B cell (primary cell): ENCODE measurements at regions not wholly inside any gene's neighbourhood (a gene's known extent, or its start where the extent isn't known, plus 50 kb on each side); places are given as distances from the start of the nearest gene placed in this dataset.

Experiments
- ATAC-seq: fragments of 200-7000 bp; cut with Tn5 transposase; one replicate; pipeline ENCODE4 v1.10.0; 2021; ENCODE audit warnings: low read depth, mild to moderate bottlenecking, moderate number of reproducible peaks, moderate library complexity
- CTCF ChIA-PET: fragments of 350-600 bp; sonication (Branson Sonifier 250); formaldehyde crosslinking; loops from one replicate; lab custom pipeline; 2021; ENCODE audit warnings: antibody characterized with exemption, inconsistent platforms; lab: Charles Lee
- POLR2A ChIA-PET: fragments of 350-600 bp; sonication (Branson Sonifier 250); formaldehyde crosslinking; loops from one replicate; lab custom pipeline; 2021; ENCODE audit warnings: antibody characterized with exemption; lab: Charles Lee
- DNase-seq: peaks from one replicate; pipeline ENCODE4 v3.0.0; 2013
- H2AFZ ChIP-seq: 2 replicates; pipeline ENCODE4 v1.6.1; 2012; ENCODE audit warnings: mild to moderate bottlenecking, low read depth, low read length; ENCODE audit not compliant: insufficient read depth, poor library complexity, severe bottlenecking
- H3K27ac ChIP-seq, 2 donors: 1 replicate in 1 of 2; 2 replicates in 1 of 2; pipeline ENCODE4 v1.5.1; 2012 to 2013; ENCODE audit warnings: low read length in 2 of 2, mild to moderate bottlenecking in 2 of 2, moderate library complexity in 1 of 2
- H3K27me3 ChIP-seq, 4 experiments: fragments of 200-600 bp in 1 of 4; sonication (generic) in 1 of 4; replicated peaks in 1 of 4; 1 replicate in 2 of 4; 2 replicates in 2 of 4; pipeline versions ENCODE4 v1.6.1 to v1.7.0; 2013 to 2016; ENCODE audit warnings: low read length in 3 of 4, mild to moderate bottlenecking in 2 of 4, mixed read lengths in 1 of 4, moderate library complexity in 1 of 4; ENCODE audit not compliant: insufficient read depth in 4 of 4, control insufficient read depth in 3 of 4; ENCODE audit errors: control extremely low read depth in 1 of 4
- H3K36me3 ChIP-seq, 2 experiments: replicated peaks in 1 of 2; 1 replicate in 1 of 2; 2 replicates in 1 of 2; pipeline versions ENCODE4 v1.6.1 to v1.7.1; 2013; ENCODE audit warnings: low read length in 1 of 2; ENCODE audit not compliant: insufficient read depth in 2 of 2, control insufficient read depth in 1 of 2; ENCODE audit errors: control extremely low read depth in 1 of 2, extremely low read depth in 1 of 2
- H3K4me1 ChIP-seq, 2 donors: fragments of 200-600 bp in 1 of 2; sonication (generic) in 1 of 2; 1 replicate in 1 of 2; 2 replicates in 1 of 2; pipeline versions ENCODE4 v1.5.1 to v1.6.1; 2013 to 2017; ENCODE audit warnings: low read length in 2 of 2; ENCODE audit not compliant: control insufficient read depth in 2 of 2, insufficient read depth in 2 of 2
- H3K4me2 ChIP-seq: replicated peaks from 2 replicates; pipeline ENCODE3; 2012; ENCODE audit warnings: mild to moderate bottlenecking, low read depth, low read length; ENCODE audit not compliant: poor library complexity, severe bottlenecking
- H3K4me3 ChIP-seq, 5 experiments: fragments of 200-600 bp in 1 of 5; sonication (generic) in 1 of 5; 1 replicate in 3 of 5; 2 replicates in 2 of 5; pipeline versions ENCODE4 v1.5.1 to v1.7.0; 2011 to 2016; ENCODE audit warnings: low read length in 4 of 5, mild to moderate bottlenecking in 4 of 5, low read depth in 2 of 5, control low read depth in 1 of 5, moderate library complexity in 1 of 5; ENCODE audit not compliant: insufficient read depth in 1 of 5; ENCODE audit errors: control extremely low read depth in 1 of 5, extremely low read depth in 1 of 5
- H3K79me2 ChIP-seq: fragments of 200-600 bp; sonication (generic); one replicate; pipeline ENCODE4 v1.6.0; 2016; ENCODE audit warnings: low read length; ENCODE audit not compliant: control insufficient read depth, insufficient read depth
- H3K9ac ChIP-seq: fragments of 200-600 bp; sonication (generic); 2 replicates; pipeline ENCODE4 v1.6.1; 2017; ENCODE audit warnings: mild to moderate bottlenecking, low read length, moderate library complexity
- H3K9me3 ChIP-seq, 3 donors: one replicate each; pipeline versions ENCODE4 v1.6.1 to v1.7.1; 2013; ENCODE audit warnings: low read length in 2 of 3; ENCODE audit not compliant: control insufficient read depth in 2 of 3, insufficient read depth in 1 of 3; ENCODE audit errors: control extremely low read depth in 1 of 3
- H4K20me1 ChIP-seq: 2 replicates; pipeline ENCODE4 v1.6.0; 2012; ENCODE audit warnings: mild to moderate bottlenecking, low read length; ENCODE audit not compliant: insufficient read depth, control insufficient read depth, poor library complexity, severe bottlenecking
- H3K27ac Mint-ChIP-seq: one replicate; pipeline ENCODE4 v1.8.0; 2021; ENCODE audit warnings: mixed read lengths
- H3K27me3 Mint-ChIP-seq: one replicate; pipeline ENCODE4 v1.8.0; 2021; ENCODE audit warnings: mixed read lengths
- H3K4me1 Mint-ChIP-seq: one replicate; pipeline ENCODE4 v1.8.0; 2021; ENCODE audit warnings: mixed read lengths
- H3K4me3 Mint-ChIP-seq: one replicate; pipeline ENCODE4 v1.8.0; 2021; ENCODE audit warnings: mixed read lengths
- H3K9me3 Mint-ChIP-seq: one replicate; pipeline ENCODE4 v1.8.0; 2022; ENCODE audit warnings: mixed read lengths; ENCODE audit not compliant: insufficient read depth
- EZH2 ChIP-seq: IDR thresholded peaks from 2 replicates; pipeline ENCODE4 v1.6.1; 2012; ENCODE audit warnings: borderline replicate concordance, low read depth, mild to moderate bottlenecking, moderate library complexity, low read length; ENCODE audit not compliant: insufficient read depth, poor library complexity, severe bottlenecking
- WGBS: methylation state at CpG from one replicate; pipeline ENCODE4 v1.1.5; 2013; ENCODE audit warnings: missing lambda C conversion rate; ENCODE audit not compliant: insufficient coverage; 5-methylcytosine and 5-hydroxymethylcytosine counted together
- intact Hi-C: fragments of 100-400 bp; cut with micrococcal nuclease; formaldehyde crosslinking; loops from one replicate; pipeline ENCODE4 v1.10.0; 2022
- TF ChIP-seq, protein P1 (sequence below): fragments of 200-600 bp; IDR thresholded peaks from one replicate; pipeline ENCODE4 v1.8.0; 2022; ENCODE audit warnings: antibody characterized with exemption, mild to moderate bottlenecking

GRCh38 chr3:124320976-124321375 lies 329.1 kb upstream of the ROPN1 start:
- no peak for ATAC-seq
- CTCF ChIA-PET = no interaction called here
- H3K36me3 ChIP-seq = no peaks in the 10 kb centered on the region
- no peaks in the 10 kb centered on the region for H3K9me3 ChIP-seq
- POLR2A ChIA-PET = no interaction called here
- Mint-ChIP-seq H3K4me3 (no peak overlapping the region), H3K9me3 (no peaks in the 10 kb centered on the region), H3K4me1 (peaks cover 3% of the 10 kb centered on the region), H3K27me3 (no peaks in the 10 kb centered on the region), H3K27ac (no peak overlapping the region)
- no peak for DNase-seq
- no peak for TF ChIP-seq EZH2
- TF ChIP-seq, protein P1, sequence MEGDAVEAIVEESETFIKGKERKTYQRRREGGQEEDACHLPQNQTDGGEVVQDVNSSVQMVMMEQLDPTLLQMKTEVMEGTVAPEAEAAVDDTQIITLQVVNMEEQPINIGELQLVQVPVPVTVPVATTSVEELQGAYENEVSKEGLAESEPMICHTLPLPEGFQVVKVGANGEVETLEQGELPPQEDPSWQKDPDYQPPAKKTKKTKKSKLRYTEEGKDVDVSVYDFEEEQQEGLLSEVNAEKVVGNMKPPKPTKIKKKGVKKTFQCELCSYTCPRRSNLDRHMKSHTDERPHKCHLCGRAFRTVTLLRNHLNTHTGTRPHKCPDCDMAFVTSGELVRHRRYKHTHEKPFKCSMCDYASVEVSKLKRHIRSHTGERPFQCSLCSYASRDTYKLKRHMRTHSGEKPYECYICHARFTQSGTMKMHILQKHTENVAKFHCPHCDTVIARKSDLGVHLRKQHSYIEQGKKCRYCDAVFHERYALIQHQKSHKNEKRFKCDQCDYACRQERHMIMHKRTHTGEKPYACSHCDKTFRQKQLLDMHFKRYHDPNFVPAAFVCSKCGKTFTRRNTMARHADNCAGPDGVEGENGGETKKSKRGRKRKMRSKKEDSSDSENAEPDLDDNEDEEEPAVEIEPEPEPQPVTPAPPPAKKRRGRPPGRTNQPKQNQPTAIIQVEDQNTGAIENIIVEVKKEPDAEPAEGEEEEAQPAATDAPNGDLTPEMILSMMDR = no peak
- H3K4me2 ChIP-seq = no peak overlapping the region
- H3K9ac ChIP-seq = no peak overlapping the region
- no peaks in the 10 kb centered on the region for H4K20me1 ChIP-seq
- H3K79me2 ChIP-seq = no peaks in the 10 kb centered on the region
- H3K27ac ChIP-seq = no peak overlapping the region
- H3K27me3 ChIP-seq = no peaks in the 10 kb centered on the region
- H3K4me3 ChIP-seq = no peak overlapping the region
- no peak overlapping the region for H2AFZ ChIP-seq
- intact Hi-C loops = no loop called here
- no peaks in the 10 kb centered on the region for H3K4me1 ChIP-seq

- Histone ChIP-seq H3K36me3 (no peaks in the 10 kb centered on the region), H4K20me1 (no peaks in the 10 kb centered on the region), H3K79me2 (no peaks in the 10 kb centered on the region), H3K27me3 (no peaks in the 10 kb centered on the region), H3K9me3 (no peaks in the 10 kb centered on the region), H3K4me3 (no peak overlapping the region), H3K4me1 (no peaks in the 10 kb centered on the region), H3K9ac (no peak overlapping the region), H3K27ac (no peak overlapping the region), H2AFZ (no peak overlapping the region), H3K4me2 (no peak overlapping the region)
- ChIA-PET POLR2A (no interaction called here), CTCF (no interaction called here)
- H3K4me3 Mint-ChIP-seq = no peak overlapping the region
- no peak for DNase-seq
- no peak overlapping the region for H3K27ac Mint-ChIP-seq
- intact Hi-C loops = no loop called here
- no peak for TF ChIP-seq EZH2
- TF ChIP-seq, protein P1 = no peak
- no peaks in the 10 kb centered on the region for H3K9me3 Mint-ChIP-seq
- ATAC-seq = no peak
- peaks cover 3% of the 10 kb centered on the region for H3K4me1 Mint-ChIP-seq
- WGBS = 85% methylated on average over 2 of the region's 3 CpGs
- no peaks in the 10 kb centered on the region for H3K27me3 Mint-ChIP-seq
Measured at GRCh38 chr3:124322309-124322880, 330.5 kb upstream of the ROPN1 start.
